SK-N-SH treated with all-trans-retinoic acid at 6 μM for 48 hours (cell line): ENCODE measurements at regions not wholly inside any gene's neighbourhood (a gene's known extent, or its start where the extent isn't known, plus 50 kb on each side); places are given as distances from the start of the nearest gene placed in this dataset.

Source experiments
- ISL1 ChIP-seq: fragments of 250-450 bp; sonication (Bioruptor Pico); IDR thresholded peaks from 2 replicates; pipeline ENCODE4 v2.1.2; 2022; ENCODE audit warnings: mild to moderate bottlenecking, moderate library complexity
- TF ChIP-seq, protein P1 (sequence below): fragments of 250-450 bp; sonication (Bioruptor Pico); IDR thresholded peaks from 2 replicates; pipeline ENCODE4 v1.8.0; 2020; ENCODE audit warnings: mild to moderate bottlenecking, moderate library complexity, borderline replicate concordance

DNA sequence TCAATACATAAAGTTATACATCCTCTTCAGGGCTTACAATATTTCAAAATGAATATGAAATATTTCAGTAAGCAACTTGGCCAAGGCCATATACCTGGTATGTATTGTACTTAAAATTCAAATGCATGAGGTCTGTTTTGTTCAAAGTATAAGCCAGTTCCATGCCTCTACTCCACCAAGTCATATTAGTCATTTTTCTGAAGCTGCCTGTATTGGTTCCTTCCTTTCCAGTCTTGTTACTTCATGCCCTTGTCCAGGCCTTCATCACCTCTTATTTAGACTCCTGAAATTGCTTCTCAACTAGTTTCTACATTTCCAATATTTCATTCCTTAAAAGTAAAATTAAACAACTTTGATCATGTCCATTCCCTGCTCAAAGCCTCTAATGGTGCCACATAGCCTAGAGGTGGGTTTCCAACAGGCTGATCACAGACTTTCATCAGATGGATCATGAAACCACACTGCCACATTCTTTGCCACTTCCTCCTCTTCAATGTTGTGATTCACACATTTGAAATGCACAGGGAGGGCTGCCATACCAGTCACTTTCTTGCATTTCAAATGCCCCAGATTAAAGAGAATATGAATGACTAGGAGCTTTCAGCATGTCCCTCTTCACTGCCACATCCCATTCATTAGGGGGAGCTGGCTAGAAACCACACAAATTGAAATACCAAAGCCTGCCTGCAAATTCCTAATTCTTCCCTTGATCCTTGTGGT lies 424.1 kb upstream of the DACH1 start:
- TF ChIP-seq ISL1 (CRISPR knock-in tag): 0 out of 2 replicates have a peak, but pooled peaks have one; percentile 13
- TF ChIP-seq, protein P1, sequence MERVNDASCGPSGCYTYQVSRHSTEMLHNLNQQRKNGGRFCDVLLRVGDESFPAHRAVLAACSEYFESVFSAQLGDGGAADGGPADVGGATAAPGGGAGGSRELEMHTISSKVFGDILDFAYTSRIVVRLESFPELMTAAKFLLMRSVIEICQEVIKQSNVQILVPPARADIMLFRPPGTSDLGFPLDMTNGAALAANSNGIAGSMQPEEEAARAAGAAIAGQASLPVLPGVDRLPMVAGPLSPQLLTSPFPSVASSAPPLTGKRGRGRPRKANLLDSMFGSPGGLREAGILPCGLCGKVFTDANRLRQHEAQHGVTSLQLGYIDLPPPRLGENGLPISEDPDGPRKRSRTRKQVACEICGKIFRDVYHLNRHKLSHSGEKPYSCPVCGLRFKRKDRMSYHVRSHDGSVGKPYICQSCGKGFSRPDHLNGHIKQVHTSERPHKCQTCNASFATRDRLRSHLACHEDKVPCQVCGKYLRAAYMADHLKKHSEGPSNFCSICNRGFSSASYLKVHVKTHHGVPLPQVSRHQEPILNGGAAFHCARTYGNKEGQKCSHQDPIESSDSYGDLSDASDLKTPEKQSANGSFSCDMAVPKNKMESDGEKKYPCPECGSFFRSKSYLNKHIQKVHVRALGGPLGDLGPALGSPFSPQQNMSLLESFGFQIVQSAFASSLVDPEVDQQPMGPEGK: no peak
